ENCODE measurements at regions not wholly inside any gene's neighbourhood (a gene's known extent, or its start where the extent isn't known, plus 50 kb on each side); places are given as distances from the start of the nearest gene placed in this dataset.

DNA sequence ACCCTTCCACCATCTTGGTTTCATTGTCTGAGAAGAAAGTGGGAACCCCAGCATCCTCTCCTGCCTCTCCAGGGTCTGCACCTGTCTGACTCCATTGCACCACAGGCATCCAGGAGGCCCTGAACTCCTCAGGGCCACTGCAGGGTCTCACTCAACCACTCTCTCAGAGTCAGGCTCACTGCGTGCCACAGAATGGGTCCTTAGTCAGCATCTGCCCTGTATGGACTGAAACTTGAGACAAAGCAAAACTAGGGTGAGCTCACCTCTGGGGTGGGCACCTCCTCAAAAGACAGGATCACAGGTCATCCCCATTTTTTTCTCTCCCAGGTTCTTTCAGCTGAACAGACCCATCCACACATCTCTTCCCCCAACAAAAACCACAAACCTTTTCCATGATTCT, 59.2 kb upstream of the CPEB4 start:
- Histone ChIP-seq H4K91ac (ENCODE audit: insufficient read length, low read depth, low read length) (no peak overlapping the region), H3K79me2 (ENCODE audit: insufficient read depth, low read length) (no peaks in the 10 kb centered on the region), H4K20me1 (ENCODE audit: control insufficient read depth, insufficient read depth, insufficient read length) (peaks cover 2% of the 10 kb centered on the region), H3K79me1 (ENCODE audit: insufficient read depth, low read depth, low read length, poor library complexity, severe bottlenecking) (no peaks in the 10 kb centered on the region), H2BK12ac (ENCODE audit: insufficient read length, low read depth, low read length) (no peak overlapping the region), H3K18ac (ENCODE audit: insufficient read length, low read depth, low read length) (no peak overlapping the region), H3K4ac (ENCODE audit: low read depth, low read length) (no peak overlapping the region), H2BK20ac (ENCODE audit: low read depth, low read length, poor library complexity, severe bottlenecking) (no peak overlapping the region), H3K14ac (ENCODE audit: insufficient read depth, low read length) (no peak overlapping the region), H2AK5ac (ENCODE audit: insufficient read length, low read length) (no peak overlapping the region), H3K4me2 (ENCODE audit: insufficient read depth, insufficient read length, low read length) (no peak overlapping the region), H2BK120ac (ENCODE audit: low read depth, low read length, poor library complexity, severe bottlenecking) (no peak overlapping the region), H3K56ac (ENCODE audit: insufficient read length, low read depth, low read length) (no peak overlapping the region), H3K23ac (ENCODE audit: insufficient read length, low read depth, low read length) (no peak overlapping the region), H2BK15ac (ENCODE audit: low read depth, low read length) (no peak overlapping the region), H2BK5ac (ENCODE audit: insufficient read length, low read length) (no peak overlapping the region), H3T11ph (ENCODE audit: low read length) (no peak overlapping the region), H4K8ac (replicated peaks; ENCODE audit: insufficient read length, low read depth, low read length) (no peak overlapping the region), H3K27ac (ENCODE audit: insufficient read length, low read depth, low read length) (no peak overlapping the region), H2AFZ (ENCODE audit: low read length) (no peak overlapping the region), H3K9me3 (ENCODE audit: control insufficient read depth, low read depth, low read length) (no peaks in the 10 kb centered on the region), H3K9ac (ENCODE audit: extremely low read depth, insufficient read length, low read length) (no peak overlapping the region), H4K5ac (ENCODE audit: insufficient read length, low read depth, low read length) (no peak overlapping the region), H3K27me3 (ENCODE audit: insufficient read depth, low read length) (no peaks in the 10 kb centered on the region), H3K4me1 (ENCODE audit: insufficient read depth, low read length) (peaks cover 6% of the 10 kb centered on the region; the same call in 1 of the 2 replicates), H3K23me2 (ENCODE audit: insufficient read length, low read depth, low read length, poor library complexity, severe bottlenecking) (no peaks in the 10 kb centered on the region)
- peaks cover 14 to 20% of the 10 kb centered on the region in 2 experiments for H3K4me1 Mint-ChIP-seq
- no peak for DNase-seq
- WGBS (ENCODE audit: extremely low coverage, insufficient read length, low lambda C conversion rate) = no CpG with 5 or more reads among the region's 1 CpG
- TF ChIP-seq, protein P1, sequence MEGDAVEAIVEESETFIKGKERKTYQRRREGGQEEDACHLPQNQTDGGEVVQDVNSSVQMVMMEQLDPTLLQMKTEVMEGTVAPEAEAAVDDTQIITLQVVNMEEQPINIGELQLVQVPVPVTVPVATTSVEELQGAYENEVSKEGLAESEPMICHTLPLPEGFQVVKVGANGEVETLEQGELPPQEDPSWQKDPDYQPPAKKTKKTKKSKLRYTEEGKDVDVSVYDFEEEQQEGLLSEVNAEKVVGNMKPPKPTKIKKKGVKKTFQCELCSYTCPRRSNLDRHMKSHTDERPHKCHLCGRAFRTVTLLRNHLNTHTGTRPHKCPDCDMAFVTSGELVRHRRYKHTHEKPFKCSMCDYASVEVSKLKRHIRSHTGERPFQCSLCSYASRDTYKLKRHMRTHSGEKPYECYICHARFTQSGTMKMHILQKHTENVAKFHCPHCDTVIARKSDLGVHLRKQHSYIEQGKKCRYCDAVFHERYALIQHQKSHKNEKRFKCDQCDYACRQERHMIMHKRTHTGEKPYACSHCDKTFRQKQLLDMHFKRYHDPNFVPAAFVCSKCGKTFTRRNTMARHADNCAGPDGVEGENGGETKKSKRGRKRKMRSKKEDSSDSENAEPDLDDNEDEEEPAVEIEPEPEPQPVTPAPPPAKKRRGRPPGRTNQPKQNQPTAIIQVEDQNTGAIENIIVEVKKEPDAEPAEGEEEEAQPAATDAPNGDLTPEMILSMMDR (conservative IDR thresholded peaks at IDR 0.05) = no peak
- H3K36me3 Mint-ChIP-seq (ENCODE audit: insufficient read depth in 1 of 3, low read depth in 3 of 3) = peaks cover 2 to 7% (median 3%) of the 10 kb centered on the region in 3 experiments; a peak in 4 of 7 replicates
- no peak overlapping the region for H3K4me3 Mint-ChIP-seq
- peaks cover 6 to 9% of the 10 kb centered on the region in 2 experiments; a peak in 4 of 5 replicates for H3K9me3 Mint-ChIP-seq
- H3K27ac Mint-ChIP-seq = no peak overlapping the region
- H3K27me3 Mint-ChIP-seq (ENCODE audit: low read depth) = peaks cover 1% of the 10 kb centered on the region; the same call in 1 of the 2 replicates

Data from H9 (cell line).